MCF 10A (cell line): ENCODE measurements at regions not wholly inside any gene's neighbourhood (a gene's known extent, or its start where the extent isn't known, plus 50 kb on each side); places are given as distances from the start of the nearest gene placed in this dataset.

ENCODE experiments used
- BruUV-seq: library from RNA; stranded (reverse); fragments of 400-500 nt; replicated peaks from 2 replicates; lab custom pipeline; 2021; lab: Mats Ljungman, UMichigan
- CTCF ChIA-PET: fragments of 300-600 bp; sonication (Branson Sonifier 250); formaldehyde crosslinking; extraction: SDS; loops from one replicate; lab custom pipeline; 2021; ENCODE audit warnings: antibody characterized with exemption, inconsistent platforms; lab: Yijun Ruan, JAX
- POLR2A ChIA-PET: fragments of 300-600, 350-650 bp; sonication (Branson Sonifier 250); formaldehyde crosslinking; extraction: SDS; loops from one replicate; lab custom pipeline; 2020; ENCODE audit warnings: antibody characterized with exemption, inconsistent platforms; lab: Yijun Ruan, JAX
- DNase-seq: peaks from one replicate; pipeline ENCODE4 v3.0.0-alpha.2; 2018; ENCODE audit not compliant: unreplicated experiment
- H3K27ac Mint-ChIP-seq: one replicate; pipeline ENCODE4 v1.8.0; 2022; ENCODE audit warnings: mild to moderate bottlenecking, low read depth, mixed read lengths; ENCODE audit not compliant: unreplicated experiment
- H3K27me3 Mint-ChIP-seq: one replicate; pipeline ENCODE4 v1.8.0; 2022; ENCODE audit warnings: mixed read lengths; ENCODE audit not compliant: insufficient read depth, unreplicated experiment
- H3K36me3 Mint-ChIP-seq: one replicate; pipeline ENCODE4 v1.8.0; 2022; ENCODE audit warnings: mild to moderate bottlenecking, moderate library complexity, mixed read lengths; ENCODE audit not compliant: insufficient read depth, unreplicated experiment
- H3K4me1 Mint-ChIP-seq: one replicate; pipeline ENCODE4 v1.8.0; 2022; ENCODE audit warnings: mixed read lengths; ENCODE audit not compliant: insufficient read depth, unreplicated experiment
- H3K4me3 Mint-ChIP-seq: one replicate; pipeline ENCODE4 v1.8.0; 2022; ENCODE audit warnings: mild to moderate bottlenecking, moderate library complexity, mixed read lengths; ENCODE audit not compliant: unreplicated experiment
- H3K9me3 Mint-ChIP-seq: one replicate; pipeline ENCODE4 v1.8.0; 2022; ENCODE audit warnings: mixed read lengths; ENCODE audit not compliant: unreplicated experiment
- intact Hi-C: fragments of 100-400 bp; cut with micrococcal nuclease; formaldehyde crosslinking; loops from 2 replicates; pipeline ENCODE4 v1.14.1; 2022
- TF ChIP-seq, protein P1 (sequence below): fragments of 200-600 bp; IDR thresholded peaks from one replicate; pipeline ENCODE4 v1.8.0; 2022; ENCODE audit warnings: antibody characterized with exemption, mild to moderate bottlenecking; ENCODE audit not compliant: unreplicated experiment

DNA sequence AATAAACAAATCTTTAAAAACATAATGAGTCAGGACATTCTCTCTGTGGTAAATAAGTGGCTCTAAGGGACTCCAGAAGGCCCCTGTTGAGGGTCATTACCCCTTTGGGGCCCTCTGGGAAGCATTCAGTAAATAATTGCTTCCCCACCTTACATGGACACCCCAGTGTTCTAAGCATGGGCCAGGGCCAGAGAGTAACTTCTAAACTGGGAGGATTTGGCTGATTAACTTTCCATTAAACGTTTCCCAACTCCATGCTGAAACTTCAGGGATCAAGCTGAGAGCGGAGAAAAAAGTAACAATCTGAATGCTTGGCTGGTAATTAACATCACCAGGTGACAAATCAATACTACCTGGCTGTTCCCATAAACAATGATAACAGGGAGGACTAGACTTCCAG, 783.9 kb upstream of the LRRC4C start:
- TF ChIP-seq, protein P1, sequence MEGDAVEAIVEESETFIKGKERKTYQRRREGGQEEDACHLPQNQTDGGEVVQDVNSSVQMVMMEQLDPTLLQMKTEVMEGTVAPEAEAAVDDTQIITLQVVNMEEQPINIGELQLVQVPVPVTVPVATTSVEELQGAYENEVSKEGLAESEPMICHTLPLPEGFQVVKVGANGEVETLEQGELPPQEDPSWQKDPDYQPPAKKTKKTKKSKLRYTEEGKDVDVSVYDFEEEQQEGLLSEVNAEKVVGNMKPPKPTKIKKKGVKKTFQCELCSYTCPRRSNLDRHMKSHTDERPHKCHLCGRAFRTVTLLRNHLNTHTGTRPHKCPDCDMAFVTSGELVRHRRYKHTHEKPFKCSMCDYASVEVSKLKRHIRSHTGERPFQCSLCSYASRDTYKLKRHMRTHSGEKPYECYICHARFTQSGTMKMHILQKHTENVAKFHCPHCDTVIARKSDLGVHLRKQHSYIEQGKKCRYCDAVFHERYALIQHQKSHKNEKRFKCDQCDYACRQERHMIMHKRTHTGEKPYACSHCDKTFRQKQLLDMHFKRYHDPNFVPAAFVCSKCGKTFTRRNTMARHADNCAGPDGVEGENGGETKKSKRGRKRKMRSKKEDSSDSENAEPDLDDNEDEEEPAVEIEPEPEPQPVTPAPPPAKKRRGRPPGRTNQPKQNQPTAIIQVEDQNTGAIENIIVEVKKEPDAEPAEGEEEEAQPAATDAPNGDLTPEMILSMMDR, result no peak
- no peak for DNase-seq
- Mint-ChIP-seq H3K4me3 (no peak overlapping the region), H3K27me3 (no peaks in the 10 kb centered on the region), H3K4me1 (peaks cover 12% of the 10 kb centered on the region), H3K36me3 (no peaks in the 10 kb centered on the region), H3K9me3 (no peaks in the 10 kb centered on the region), H3K27ac (no peak overlapping the region)
- ChIA-PET CTCF (interaction anchor here (0.6 kb wide), 1 partner anchor 1889 kb away, joined by 4 read pairs; no protein-coding TSS in a partner anchor), POLR2A (interaction anchor here (0.6 kb wide), 1 partner anchor 71 kb away, joined by 3 read pairs; no protein-coding TSS in a partner anchor)
- BruUV-seq, result no TSS peak
- intact Hi-C loops, result no loop called here

DNA sequence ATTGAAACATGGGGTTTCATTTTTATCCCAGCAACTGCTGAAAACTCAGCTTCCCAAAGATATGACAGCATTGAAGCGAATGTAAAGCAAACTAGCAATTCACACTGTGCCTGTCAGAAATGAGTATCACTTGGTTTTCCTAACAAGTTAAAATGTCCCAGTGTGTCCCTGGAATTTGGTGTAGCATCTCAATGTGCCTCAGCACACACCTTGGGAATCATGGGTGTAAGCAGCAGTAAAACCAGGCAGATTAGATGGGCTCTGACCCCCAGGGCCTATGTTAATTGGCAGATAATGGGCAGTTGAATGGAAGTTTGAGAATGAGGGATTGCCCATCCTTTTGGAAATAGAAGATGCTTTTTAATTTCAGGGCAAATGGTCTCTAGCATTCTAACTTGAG, 784.9 kb upstream of the LRRC4C start:
- no peak overlapping the region for H3K27ac Mint-ChIP-seq
- no peaks in the 10 kb centered on the region for H3K9me3 Mint-ChIP-seq
- TF ChIP-seq, protein P1, result no peak
- peaks cover 6% of the 10 kb centered on the region for H3K4me1 Mint-ChIP-seq
- no TSS peak for BruUV-seq
- ChIA-PET CTCF (interaction anchor here (0.7 kb wide), 1 partner anchor 429 kb away, joined by 3 read pairs; no protein-coding TSS in a partner anchor), POLR2A (no interaction called here)
- H3K4me3 Mint-ChIP-seq, result no peak overlapping the region
- intact Hi-C loops, result no loop called here
- H3K36me3 Mint-ChIP-seq, result no peaks in the 10 kb centered on the region
- no peak for DNase-seq
- H3K27me3 Mint-ChIP-seq, result no peaks in the 10 kb centered on the region

DNA sequence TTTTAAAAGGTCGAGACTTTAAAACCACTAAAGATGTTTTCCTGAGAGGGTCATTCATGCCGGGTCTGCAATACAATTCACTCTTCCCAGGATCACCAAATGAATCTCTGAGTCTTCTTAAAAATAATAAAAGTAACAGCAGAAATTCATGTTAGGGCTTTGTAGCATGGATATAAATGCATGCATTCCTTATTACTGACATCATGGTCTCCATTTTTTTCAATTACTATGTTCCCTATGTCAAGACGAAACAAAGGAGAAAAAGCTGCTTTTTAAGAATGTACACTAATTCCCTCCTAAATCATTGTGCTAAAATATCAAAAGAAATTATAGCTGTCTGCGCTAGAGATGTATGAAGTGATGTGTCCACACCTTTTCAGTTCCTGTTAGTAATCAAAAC, 789.9 kb upstream of the LRRC4C start:
- Mint-ChIP-seq H3K27ac (no peak overlapping the region), H3K36me3 (no peaks in the 10 kb centered on the region), H3K4me1 (peaks cover 10% of the 10 kb centered on the region), H3K9me3 (no peaks in the 10 kb centered on the region), H3K4me3 (peak overlapping the region; percentile 16), H3K27me3 (no peaks in the 10 kb centered on the region)
- POLR2A ChIA-PET, result no interaction called here
- DNase-seq, result no peak
- TF ChIP-seq, protein P1, result no peak
- CTCF ChIA-PET, result no interaction called here
- intact Hi-C loops, result no loop called here
- BruUV-seq, result no TSS peak

DNA sequence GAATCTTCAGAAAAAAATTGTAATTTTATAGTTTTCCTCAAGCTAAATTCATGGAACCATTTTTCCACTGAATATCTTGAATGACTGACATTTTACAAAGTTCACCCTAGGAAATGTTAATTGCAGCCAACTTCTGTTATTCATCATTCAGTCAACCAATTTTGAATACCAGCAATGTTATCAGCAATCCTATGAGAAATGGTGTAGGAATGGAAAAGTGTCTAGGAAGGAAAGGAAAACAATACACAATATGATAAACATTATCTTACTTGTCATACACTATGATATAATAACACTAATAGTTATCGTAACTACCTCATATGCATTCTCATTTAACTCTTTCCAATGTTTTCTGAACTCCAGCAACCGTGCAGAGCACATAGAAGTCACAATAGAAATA, 790.5 kb upstream of the LRRC4C start:
- Mint-ChIP-seq H3K9me3 (no peaks in the 10 kb centered on the region), H3K4me1 (peaks cover 10% of the 10 kb centered on the region), H3K27ac (no peak overlapping the region), H3K27me3 (no peaks in the 10 kb centered on the region), H3K4me3 (no peak overlapping the region), H3K36me3 (no peaks in the 10 kb centered on the region)
- intact Hi-C loops, result no loop called here
- ChIA-PET POLR2A (no interaction called here), CTCF (interaction anchor here (1.7 kb wide), 1 partner anchor 21 kb away, joined by 3 read pairs; no protein-coding TSS in a partner anchor)
- DNase-seq, result no peak
- TF ChIP-seq, protein P1, result no peak
- no TSS peak for BruUV-seq
